Keratinocyte (primary cell): ENCODE measurements at regions not wholly inside any gene's neighbourhood (a gene's known extent, or its start where the extent isn't known, plus 50 kb on each side); places are given as distances from the start of the nearest gene placed in this dataset.

Experiments used
- DNase-seq: peaks from one replicate; pipeline ENCODE4 v3.0.0-alpha.2; 2011; ENCODE audit warnings: low read depth, missing footprints, low spot score
- FAIRE-seq: peaks from 2 replicates; lab custom pipeline; 2011; peaks lifted over from hg19 to GRCh38; lab: Jason Lieb, UNC
- H2AFZ ChIP-seq: 2 replicates; pipeline ENCODE4 v1.6.0; 2012; ENCODE audit warnings: low read length, control low read depth, inconsistent platforms; ENCODE audit not compliant: control insufficient read depth
- H3K27ac ChIP-seq: 2 replicates; pipeline ENCODE4 v1.5.1; 2011; ENCODE audit warnings: low read length; ENCODE audit not compliant: control insufficient read depth, insufficient read depth
- H3K27me3 ChIP-seq: 3 replicates; pipeline ENCODE4 v1.6.0; 2011; ENCODE audit warnings: low read length; ENCODE audit not compliant: control insufficient read depth, insufficient read depth; ENCODE audit errors: extremely low read depth
- H3K36me3 ChIP-seq, 2 experiments: 2 replicates in 1 of 2; 3 replicates in 1 of 2; pipeline ENCODE4 v1.5.1; 2011; ENCODE audit warnings: low read length in 2 of 2, mild to moderate bottlenecking in 1 of 2; ENCODE audit not compliant: control insufficient read depth in 2 of 2, insufficient read depth in 2 of 2; ENCODE audit errors: extremely low read depth in 1 of 2
- H3K4me1 ChIP-seq: 3 replicates; pipeline ENCODE4 v1.5.1; 2011; ENCODE audit warnings: low read length; ENCODE audit not compliant: control insufficient read depth, insufficient read depth; ENCODE audit errors: extremely low read depth
- H3K4me2 ChIP-seq: 3 replicates; pipeline ENCODE4 v1.6.0; 2011; ENCODE audit warnings: low read depth, low read length; ENCODE audit not compliant: control insufficient read depth, insufficient read depth; ENCODE audit errors: extremely low read depth
- H3K4me3 ChIP-seq, 3 experiments: fragments of 200-600 bp in 1 of 3; sonication (generic) in 1 of 3; 2 replicates in 2 of 3; 3 replicates in 1 of 3; pipeline ENCODE4 v1.5.1; 2011 to 2016; ENCODE audit warnings: low read length in 3 of 3, mild to moderate bottlenecking in 3 of 3, control low read depth in 2 of 3, inconsistent platforms in 1 of 3, low read depth in 1 of 3, mixed read lengths in 1 of 3, mixed run types in 1 of 3, moderate library complexity in 1 of 3; ENCODE audit not compliant: control insufficient read depth in 2 of 3, insufficient read depth in 2 of 3; ENCODE audit errors: extremely low read depth in 1 of 3
- H3K79me2 ChIP-seq: 2 replicates; pipeline ENCODE4 v1.6.0; 2012; ENCODE audit warnings: low read length; ENCODE audit not compliant: control insufficient read depth, insufficient read depth
- H3K9ac ChIP-seq: 3 replicates; pipeline ENCODE4 v1.6.0; 2011; ENCODE audit warnings: low read length; ENCODE audit not compliant: control insufficient read depth, insufficient read depth; ENCODE audit errors: extremely low read depth
- H3K9me1 ChIP-seq: 3 replicates; pipeline ENCODE4 v1.6.0; 2011; ENCODE audit warnings: low read length; ENCODE audit not compliant: control insufficient read depth, insufficient read depth; ENCODE audit errors: extremely low read depth
- H3K9me3 ChIP-seq: 2 replicates; pipeline ENCODE4 v1.5.1; 2012; ENCODE audit warnings: low read depth, low read length; ENCODE audit not compliant: control insufficient read depth
- H4K20me1 ChIP-seq: 3 replicates; pipeline ENCODE4 v1.6.0; 2011; ENCODE audit warnings: low read length; ENCODE audit not compliant: control insufficient read depth, insufficient read depth; ENCODE audit errors: extremely low read depth
- EZH2 ChIP-seq: IDR thresholded peaks from one replicate; pipeline ENCODE4 v1.6.1; 2012; ENCODE audit warnings: inconsistent platforms, mild to moderate bottlenecking, low read length, moderate library complexity
- dilution Hi-C: fragments of 300-500 bp; cut with MboI; formaldehyde crosslinking; loops from one replicate; pipeline ENCODE4 v1.7.0; 2020; ENCODE audit warnings: low sequenced_read_pairs; ENCODE audit not compliant: extremely low pct_ligation_motif_present
- TF ChIP-seq, protein P1 (sequence below), 3 experiments: IDR thresholded peaks in 1 of 3; conservative IDR thresholded peaks in 1 of 3; optimal IDR thresholded peaks in 1 of 3; 2 replicates in 2 of 3; 3 replicates in 1 of 3; pipeline versions ENCODE3 to v1.5.1; 2011; ENCODE audit warnings: low read length in 3 of 3, mild to moderate bottlenecking in 3 of 3, moderate library complexity in 2 of 3, control low read depth in 1 of 3, inconsistent platforms in 1 of 3; ENCODE audit not compliant: insufficient read depth in 2 of 3; ENCODE audit errors: extremely low read depth in 1 of 3

DNA sequence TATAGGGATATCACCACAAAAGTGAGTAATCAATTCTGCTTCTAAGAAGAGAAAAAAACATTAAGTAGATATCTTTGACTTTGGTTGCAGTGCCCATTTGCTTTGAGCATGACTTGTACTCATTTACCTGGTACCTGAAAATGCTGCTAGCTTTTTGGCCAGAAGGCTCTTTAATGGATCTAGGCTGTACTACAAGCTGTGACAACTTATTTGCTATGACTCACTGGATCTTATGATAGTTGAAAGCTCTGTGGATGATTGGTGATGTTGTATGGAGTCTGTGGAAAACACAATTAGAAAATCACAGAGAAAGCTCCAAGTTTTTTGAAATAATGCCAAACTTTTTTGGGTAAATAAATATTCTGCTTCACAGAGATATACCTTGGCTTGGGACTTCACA is 960.9 kb upstream of the FBXO33 start:
- Histone ChIP-seq H3K4me3 (no peak overlapping the region), H3K4me2 (no peak overlapping the region), H3K27ac (no peak overlapping the region), H3K79me2 (no peaks in the 10 kb centered on the region), H3K4me1 (no peaks in the 10 kb centered on the region), H3K9ac (no peak overlapping the region), H3K9me1 (no peaks in the 10 kb centered on the region), H3K9me3 (no peaks in the 10 kb centered on the region), H3K36me3 (no peaks in the 10 kb centered on the region), H2AFZ (no peak overlapping the region), H3K27me3 (no peaks in the 10 kb centered on the region), H4K20me1 (no peaks in the 10 kb centered on the region)
- FAIRE-seq (no peak), DNase-seq (no peak)
- TF ChIP-seq, protein P1, sequence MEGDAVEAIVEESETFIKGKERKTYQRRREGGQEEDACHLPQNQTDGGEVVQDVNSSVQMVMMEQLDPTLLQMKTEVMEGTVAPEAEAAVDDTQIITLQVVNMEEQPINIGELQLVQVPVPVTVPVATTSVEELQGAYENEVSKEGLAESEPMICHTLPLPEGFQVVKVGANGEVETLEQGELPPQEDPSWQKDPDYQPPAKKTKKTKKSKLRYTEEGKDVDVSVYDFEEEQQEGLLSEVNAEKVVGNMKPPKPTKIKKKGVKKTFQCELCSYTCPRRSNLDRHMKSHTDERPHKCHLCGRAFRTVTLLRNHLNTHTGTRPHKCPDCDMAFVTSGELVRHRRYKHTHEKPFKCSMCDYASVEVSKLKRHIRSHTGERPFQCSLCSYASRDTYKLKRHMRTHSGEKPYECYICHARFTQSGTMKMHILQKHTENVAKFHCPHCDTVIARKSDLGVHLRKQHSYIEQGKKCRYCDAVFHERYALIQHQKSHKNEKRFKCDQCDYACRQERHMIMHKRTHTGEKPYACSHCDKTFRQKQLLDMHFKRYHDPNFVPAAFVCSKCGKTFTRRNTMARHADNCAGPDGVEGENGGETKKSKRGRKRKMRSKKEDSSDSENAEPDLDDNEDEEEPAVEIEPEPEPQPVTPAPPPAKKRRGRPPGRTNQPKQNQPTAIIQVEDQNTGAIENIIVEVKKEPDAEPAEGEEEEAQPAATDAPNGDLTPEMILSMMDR (optimal IDR thresholded peaks at IDR 0.05 in 1 of 3, IDR thresholded peaks at IDR 0.05 in 1 of 3, conservative IDR thresholded peaks at IDR 0.05 in 1 of 3; ENCODE audit: extremely low read depth in 1 of 3, insufficient read depth in 2 of 3, low read length in 3 of 3) = no peak
- TF ChIP-seq EZH2 = no peak
- dilution Hi-C loops = no loop called here

DNA sequence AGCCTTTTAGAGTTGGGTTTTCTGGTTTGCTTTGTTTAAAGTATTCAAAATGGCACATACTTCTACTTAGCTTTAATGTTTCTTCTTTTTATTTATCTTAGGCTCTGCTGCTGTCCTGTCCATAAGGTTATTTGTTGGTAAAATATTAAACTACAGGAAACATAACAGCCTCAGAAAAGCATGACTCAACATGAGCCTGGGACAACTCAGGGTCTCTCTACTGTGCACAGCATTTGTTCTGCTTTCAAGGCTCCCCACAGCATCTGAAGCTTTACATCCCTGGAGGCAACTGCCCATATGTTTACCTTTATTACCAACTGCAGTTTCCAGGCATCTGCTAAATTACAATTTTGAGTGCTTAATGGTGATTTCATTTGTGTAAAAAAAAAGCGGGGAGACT is 954.2 kb upstream of the FBXO33 start:
- Histone ChIP-seq H3K4me2 (no peak overlapping the region), H3K9me1 (no peaks in the 10 kb centered on the region), H3K9ac (no peak overlapping the region), H2AFZ (no peak overlapping the region), H3K27me3 (no peaks in the 10 kb centered on the region), H3K4me1 (no peaks in the 10 kb centered on the region), H3K79me2 (no peaks in the 10 kb centered on the region), H4K20me1 (no peaks in the 10 kb centered on the region), H3K36me3 (no peaks in the 10 kb centered on the region), H3K4me3 (no peak overlapping the region), H3K27ac (no peak overlapping the region), H3K9me3 (no peaks in the 10 kb centered on the region)
- FAIRE-seq (no peak), DNase-seq (no peak)
- dilution Hi-C loops = no loop called here
- TF ChIP-seq, protein P1 (optimal IDR thresholded peaks at IDR 0.05 in 1 of 3, IDR thresholded peaks at IDR 0.05 in 1 of 3, conservative IDR thresholded peaks at IDR 0.05 in 1 of 3; ENCODE audit: extremely low read depth in 1 of 3, insufficient read depth in 2 of 3, low read length in 3 of 3) = no peak
- TF ChIP-seq EZH2 = no peak
